ENCODE measurements at regions not wholly inside any gene's neighbourhood (a gene's known extent, or its start where the extent isn't known, plus 50 kb on each side); places are given as distances from the start of the nearest gene placed in this dataset.

DNA sequence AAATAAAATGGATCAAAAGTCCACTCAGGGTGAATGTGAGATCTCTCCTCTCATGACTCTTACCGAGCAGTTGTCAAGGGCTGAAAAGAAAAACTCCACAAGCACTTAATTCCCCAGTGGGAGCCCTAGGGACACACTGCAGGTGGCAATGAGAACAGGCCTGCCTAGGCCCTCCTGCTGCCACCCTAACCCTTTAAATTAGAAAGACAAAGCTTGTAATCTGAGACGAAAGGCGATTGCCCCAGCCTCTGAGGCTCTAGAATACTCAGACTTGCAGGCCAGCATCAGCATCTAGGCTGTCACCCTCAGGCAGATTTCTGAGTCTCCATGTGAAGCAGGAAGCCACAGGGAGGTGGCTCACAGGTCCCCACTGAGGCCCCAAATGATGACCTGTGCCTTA is 457.0 kb upstream of the MYT1L start:
- TF ChIP-seq, protein P1, sequence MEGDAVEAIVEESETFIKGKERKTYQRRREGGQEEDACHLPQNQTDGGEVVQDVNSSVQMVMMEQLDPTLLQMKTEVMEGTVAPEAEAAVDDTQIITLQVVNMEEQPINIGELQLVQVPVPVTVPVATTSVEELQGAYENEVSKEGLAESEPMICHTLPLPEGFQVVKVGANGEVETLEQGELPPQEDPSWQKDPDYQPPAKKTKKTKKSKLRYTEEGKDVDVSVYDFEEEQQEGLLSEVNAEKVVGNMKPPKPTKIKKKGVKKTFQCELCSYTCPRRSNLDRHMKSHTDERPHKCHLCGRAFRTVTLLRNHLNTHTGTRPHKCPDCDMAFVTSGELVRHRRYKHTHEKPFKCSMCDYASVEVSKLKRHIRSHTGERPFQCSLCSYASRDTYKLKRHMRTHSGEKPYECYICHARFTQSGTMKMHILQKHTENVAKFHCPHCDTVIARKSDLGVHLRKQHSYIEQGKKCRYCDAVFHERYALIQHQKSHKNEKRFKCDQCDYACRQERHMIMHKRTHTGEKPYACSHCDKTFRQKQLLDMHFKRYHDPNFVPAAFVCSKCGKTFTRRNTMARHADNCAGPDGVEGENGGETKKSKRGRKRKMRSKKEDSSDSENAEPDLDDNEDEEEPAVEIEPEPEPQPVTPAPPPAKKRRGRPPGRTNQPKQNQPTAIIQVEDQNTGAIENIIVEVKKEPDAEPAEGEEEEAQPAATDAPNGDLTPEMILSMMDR (conservative IDR thresholded peaks at IDR 0.05 in 1 of 2, IDR thresholded peaks at IDR 0.05 in 1 of 2; ENCODE audit: extremely low read depth in 1 of 2, insufficient read depth in 1 of 2, low read depth in 1 of 2, low read length in 2 of 2), result no peak
- TF ChIP-seq EZH2 (IDR thresholded peaks at IDR 0.05; ENCODE audit: borderline replicate concordance, low read length), result no peak

All from mammary epithelial cell (primary cell).